HUDEP-2 (cell line): ENCODE measurements at regions not wholly inside any gene's neighbourhood (a gene's known extent, or its start where the extent isn't known, plus 50 kb on each side); places are given as distances from the start of the nearest gene placed in this dataset.
A peak's percentile ranks its signal among the peaks of the same experiment; 100 is the strongest.
"Not testable (repeated sequence)": the region's sequence is repeated elsewhere in the genome, so short reads cannot be mapped to it uniquely, and the experiment has no call there.

Experiments
- DNase-seq, 76 experiments: peaks; one replicate each; lab custom pipeline; 2025; ENCODE audit not compliant: unreplicated experiment in 76 of 76; lab: John Stamatoyannopoulos, UW

- no peak for DNase-seq
Measured at GRCh38 chr15:67918205-67918861, 78.5 kb upstream of the RNU6-1 start.

GRCh38 chr15:67920524-67921240 lies 80.8 kb upstream of the RNU6-1 start:
- peak in 1 of 76 experiments; percentile 32 for DNase-seq

GRCh38 chr15:67922106-67922675 lies 82.3 kb upstream of the RNU6-1 start:
- peak in 2 of 76 experiments; percentile 28 to 30 for DNase-seq

- DNase-seq: no peak
Measured at GRCh38 chr15:67922971-67923945, 83.4 kb upstream of the RNU6-1 start.

- no peak for DNase-seq
Measured at GRCh38 chr15:67924359-67924974, 84.6 kb upstream of the RNU6-1 start.

GRCh38 chr15:67925182-67925581 lies 85.3 kb upstream of the RNU6-1 start:
- DNase-seq: no peak

- peak in 6 of 76 experiments; percentile 38 to 61 (median 48) for DNase-seq
Measured at GRCh38 chr15:67927501-67928168, 87.8 kb upstream of the RNU6-1 start.

- no peak for DNase-seq
Measured at GRCh38 chr15:67928666-67929065, 88.8 kb upstream of the RNU6-1 start.

- DNase-seq: no peak
Measured at GRCh38 chr15:67930720-67931119, 90.9 kb upstream of the RNU6-1 start.

GRCh38 chr15:67931861-67932260 lies 92.0 kb upstream of the RNU6-1 start:
- DNase-seq: no peak

- not testable (repeated sequence) for DNase-seq
Measured at GRCh38 chr15:67934126-67934525, 94.3 kb upstream of the RNU6-1 start.

- no peak for DNase-seq
Measured at GRCh38 chr15:67935244-67935643, 95.4 kb upstream of the RNU6-1 start.

- no peak for DNase-seq
Measured at GRCh38 chr15:67936258-67936657, 96.4 kb upstream of the RNU6-1 start.

- no peak for DNase-seq
Measured at GRCh38 chr15:67937153-67937761, 97.4 kb upstream of the RNU6-1 start.

- not testable (repeated sequence) for DNase-seq
Measured at GRCh38 chr15:67939179-67939578, 99.3 kb upstream of the RNU6-1 start.

GRCh38 chr15:67939588-67940323 lies 99.9 kb upstream of the RNU6-1 start:
- not testable (repeated sequence) for DNase-seq

- no peak for DNase-seq
Measured at GRCh38 chr15:67940324-67940719, 100.5 kb upstream of the RNU6-1 start.

GRCh38 chr15:67941648-67942310 lies 101.9 kb upstream of the RNU6-1 start:
- no peak for DNase-seq
